Renal cortical epithelial cell (primary cell): ENCODE measurements at regions not wholly inside any gene's neighbourhood (a gene's known extent, or its start where the extent isn't known, plus 50 kb on each side); places are given as distances from the start of the nearest gene placed in this dataset.

Experiments
- DNase-seq: peaks from one replicate; pipeline ENCODE4 v3.0.0-alpha.2; 2011; ENCODE audit warnings: low read depth

- no peak for DNase-seq
Measured at GRCh38 chr2:176612036-176612435, 342.8 kb downstream of the MTX2 start.

DNA sequence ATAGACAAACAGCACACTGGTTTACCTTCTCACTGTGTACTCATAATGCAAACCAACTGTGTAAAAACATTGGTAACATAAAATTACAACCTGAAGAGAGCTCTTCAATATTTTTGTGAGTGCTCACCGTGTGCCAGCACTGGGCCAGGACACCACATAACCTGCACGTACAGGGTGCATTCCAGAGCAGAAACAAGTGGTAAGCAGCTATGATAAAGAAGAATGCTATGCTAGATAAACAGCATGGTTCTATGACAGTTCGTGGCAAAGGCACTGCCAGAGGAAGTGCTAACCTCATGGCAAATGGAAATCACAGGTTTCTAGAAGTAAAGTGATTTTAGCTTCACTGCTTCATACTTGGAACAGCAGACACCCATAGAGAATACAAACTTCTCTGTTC, 343.5 kb downstream of the MTX2 start:
- peak; percentile 75 for DNase-seq

- no peak for DNase-seq
Measured at GRCh38 chr2:176613323-176613987, 344.2 kb downstream of the MTX2 start.

GRCh38 chr2:176614049-176614448, 344.8 kb downstream of the MTX2 start:
- DNase-seq, result no peak

DNA sequence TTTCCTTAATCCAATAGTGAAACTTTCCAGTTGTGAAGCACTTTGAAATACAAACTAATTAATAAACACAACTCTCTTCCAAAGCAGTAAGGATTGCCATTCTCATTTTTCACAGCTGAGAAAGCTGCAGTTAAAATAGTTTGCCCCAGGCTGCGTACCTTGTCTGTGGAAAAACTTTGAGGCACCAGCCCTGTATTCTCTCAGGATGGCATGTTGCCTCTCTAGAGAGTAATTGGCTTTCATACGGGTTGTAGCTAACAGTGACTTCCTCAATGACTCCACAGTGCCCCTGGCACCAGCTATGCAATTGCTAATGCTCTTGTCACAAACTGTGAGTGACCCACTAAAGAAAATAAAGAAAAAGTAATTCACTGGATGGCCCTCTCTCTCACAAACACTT, 345.7 kb downstream of the MTX2 start:
- DNase-seq, result peak; percentile 52

GRCh38 chr2:176619504-176619903, 350.3 kb downstream of the MTX2 start:
- no peak for DNase-seq

DNA sequence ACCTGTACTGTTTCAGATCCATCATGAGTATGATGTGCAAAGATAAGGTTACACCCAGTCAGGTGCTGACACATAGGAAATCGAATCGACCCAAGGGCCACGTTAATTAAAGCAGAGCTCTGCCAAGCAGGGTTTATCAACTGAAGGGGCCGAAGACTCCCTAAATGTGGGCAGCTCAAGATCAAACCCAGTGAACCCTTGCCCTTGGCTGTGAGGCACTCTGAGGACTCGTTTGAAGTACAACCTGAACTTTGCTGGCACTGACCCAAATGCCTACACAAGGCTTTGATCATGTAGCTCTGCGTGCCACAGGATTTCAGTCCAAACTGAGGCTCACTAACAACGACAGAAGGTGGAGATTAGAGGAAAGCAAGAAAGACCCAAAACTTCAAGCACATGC, 352.1 kb downstream of the MTX2 start:
- no peak for DNase-seq

DNA sequence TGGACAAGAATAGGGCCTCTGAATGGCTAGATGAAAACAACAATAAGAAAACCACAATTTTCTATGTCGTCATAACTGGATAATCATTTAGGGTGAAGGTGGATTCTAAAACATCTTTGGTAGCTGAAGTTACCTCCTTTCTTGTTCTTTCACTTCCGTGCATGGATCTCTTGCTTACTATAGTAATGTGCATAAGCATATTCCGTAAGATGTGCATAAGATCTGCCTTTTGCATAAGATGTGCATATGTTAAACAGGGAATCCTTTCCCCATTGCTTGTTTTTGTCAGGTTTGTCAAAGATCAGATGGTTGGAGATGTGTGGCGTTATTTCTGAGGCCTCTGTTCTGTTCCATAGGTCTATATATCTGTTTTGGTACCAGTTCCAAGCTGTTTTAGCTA, 353.6 kb downstream of the MTX2 start:
- no peak for DNase-seq

GRCh38 chr2:176626796-176627195, 357.6 kb downstream of the MTX2 start:
- DNase-seq, result no peak

DNA sequence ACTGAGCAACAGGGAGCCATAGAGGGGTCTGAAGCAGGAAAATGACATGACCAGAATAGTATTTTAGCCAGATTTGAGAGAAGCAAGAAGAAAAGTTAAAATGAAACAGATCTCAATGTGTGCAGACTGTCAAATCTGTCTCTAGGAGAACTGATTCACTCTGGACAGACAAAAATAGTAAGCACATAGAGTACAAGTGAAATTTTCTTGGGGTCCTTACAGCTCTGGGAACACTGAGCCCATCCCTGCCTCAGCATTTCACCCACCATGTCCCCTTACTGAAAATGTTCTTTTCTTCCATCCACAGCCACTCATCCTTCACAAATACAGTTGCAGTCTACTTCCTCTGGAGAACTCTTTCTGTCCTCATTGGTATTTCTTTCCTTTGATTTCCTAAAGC, 359.2 kb downstream of the MTX2 start:
- DNase-seq, result no peak

GRCh38 chr2:176633754-176634153, 364.5 kb downstream of the MTX2 start:
- DNase-seq, result no peak

DNA sequence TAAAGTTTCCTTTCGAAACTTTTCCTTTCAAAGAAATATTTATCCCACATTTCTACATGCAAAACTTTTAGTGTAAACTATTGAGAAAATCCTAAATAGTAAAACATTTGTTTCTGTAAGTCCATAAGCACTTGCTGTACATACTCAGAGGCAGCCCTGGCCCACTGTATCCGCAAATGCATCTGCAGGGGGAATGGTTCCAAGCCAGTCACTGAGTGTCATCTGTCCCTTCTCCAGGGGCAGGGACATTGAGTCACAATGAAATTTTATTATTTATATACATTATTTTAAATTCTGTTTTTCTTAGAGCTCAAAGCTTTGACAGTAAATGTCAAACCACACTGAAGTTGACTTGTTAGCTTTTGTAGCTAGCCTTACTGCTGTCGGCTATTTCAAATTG, 367.2 kb downstream of the MTX2 start:
- no peak for DNase-seq

DNA sequence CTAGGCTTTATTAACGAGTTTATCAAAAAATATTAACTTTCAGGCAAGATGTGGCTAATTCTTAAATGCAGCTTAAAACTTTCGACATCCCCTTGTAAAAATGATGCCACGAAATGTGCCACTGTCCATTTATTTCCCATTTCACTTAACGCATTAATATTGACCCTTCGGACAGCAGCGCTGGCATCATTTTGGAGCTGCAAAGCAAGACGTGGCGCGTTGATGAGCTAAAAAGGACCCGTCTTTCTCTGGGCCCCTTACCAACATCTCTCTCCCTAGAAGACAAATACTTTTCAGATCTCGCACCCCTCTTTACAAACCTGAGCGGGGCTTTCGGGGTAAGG, 367.9 kb downstream of the MTX2 start:
- DNase-seq, result no peak

DNA sequence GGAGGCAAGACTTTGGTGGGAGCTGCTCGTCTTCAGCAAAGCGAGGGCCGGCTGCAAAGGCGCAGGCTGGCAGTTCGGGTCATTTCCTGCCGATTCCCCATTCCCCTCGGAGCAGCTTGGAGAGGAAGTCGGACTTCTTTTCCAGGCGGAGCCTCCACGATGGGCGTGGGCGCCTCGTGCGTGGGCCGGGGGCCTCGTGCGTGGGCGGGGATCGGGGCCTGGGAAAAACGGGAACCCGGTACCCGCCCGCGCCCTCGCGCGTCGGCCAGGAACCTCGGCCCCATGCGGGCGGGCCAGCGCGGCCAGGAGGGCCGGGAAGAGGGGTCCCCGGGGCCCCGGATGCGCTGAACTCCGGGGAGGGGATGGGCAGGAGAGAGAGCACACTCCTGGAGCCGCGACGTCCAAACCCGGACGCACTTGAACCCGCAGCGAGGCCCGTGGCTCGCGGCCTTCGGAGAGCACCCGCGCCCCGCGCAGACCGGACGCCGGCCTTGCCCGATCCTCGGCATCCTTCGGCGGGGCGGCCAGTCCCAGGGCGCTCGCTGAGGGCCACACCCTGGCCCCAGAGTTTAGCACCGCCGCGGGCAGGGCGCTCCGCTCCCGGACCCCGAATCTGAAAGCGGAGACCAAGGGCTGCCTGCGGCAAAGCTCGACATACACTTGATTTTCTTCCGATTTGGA, 368.4 kb downstream of the MTX2 start:
- DNase-seq, result peak; percentile 47

- DNase-seq, result no peak
Measured at GRCh38 chr2:176638167-176639015, 369.1 kb downstream of the MTX2 start.

DNA sequence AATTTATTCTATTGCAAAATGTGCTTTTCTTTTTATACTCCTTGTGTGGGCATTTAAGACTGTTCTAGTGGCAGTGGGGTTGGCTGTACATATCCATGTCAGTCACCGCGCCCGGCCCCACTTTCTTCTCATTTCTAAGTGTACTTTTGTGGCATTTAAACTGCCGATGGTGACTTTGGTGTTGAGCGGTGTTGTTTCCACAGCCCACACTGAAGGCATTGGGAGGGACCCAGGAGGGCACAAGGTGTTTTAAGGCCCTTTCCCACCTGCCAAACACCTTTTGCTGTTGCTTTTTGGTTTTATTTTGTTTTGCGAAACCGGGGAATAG, 369.7 kb downstream of the MTX2 start:
- DNase-seq, result no peak

DNA sequence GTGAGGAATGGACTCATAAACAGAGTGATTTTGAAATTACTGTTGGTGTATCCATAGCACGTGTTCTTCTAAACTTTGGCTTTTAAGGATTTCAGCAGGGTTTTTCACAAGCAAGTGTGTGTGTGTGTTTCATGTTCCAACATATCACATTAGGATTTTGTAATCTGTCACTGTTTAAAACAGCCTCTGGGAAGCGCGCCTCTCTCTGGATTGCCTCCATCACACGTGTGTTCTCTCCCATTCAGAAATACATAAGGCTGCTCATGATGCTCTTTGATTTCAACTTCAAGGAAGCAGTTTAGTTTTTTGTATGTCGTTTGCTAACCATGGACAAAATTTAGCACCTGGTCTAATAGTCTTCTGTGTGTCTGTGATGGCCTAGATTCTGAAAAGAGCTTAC, 370.4 kb downstream of the MTX2 start:
- no peak for DNase-seq

DNA sequence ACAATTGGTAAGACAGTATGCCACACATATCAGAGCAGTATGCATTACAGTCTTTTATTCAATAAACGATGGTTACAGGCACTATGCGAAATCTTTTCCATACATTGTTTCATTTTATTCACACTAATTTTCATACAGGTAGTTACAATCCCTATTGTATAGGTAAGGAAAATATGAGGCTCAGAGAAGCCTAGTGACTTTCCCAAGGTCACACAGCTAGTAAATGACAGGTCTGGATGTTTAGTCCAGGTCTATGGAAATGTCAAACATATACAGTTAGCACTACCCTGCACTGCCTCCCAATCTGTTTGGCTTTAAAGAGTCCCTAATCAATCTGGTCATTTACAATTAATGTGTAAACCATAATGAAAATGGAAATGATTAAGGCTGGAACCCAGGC, 372.2 kb downstream of the MTX2 start:
- DNase-seq, result no peak

GRCh38 chr2:176642074-176642473, 372.8 kb downstream of the MTX2 start:
- DNase-seq, result peak; percentile 97

DNA sequence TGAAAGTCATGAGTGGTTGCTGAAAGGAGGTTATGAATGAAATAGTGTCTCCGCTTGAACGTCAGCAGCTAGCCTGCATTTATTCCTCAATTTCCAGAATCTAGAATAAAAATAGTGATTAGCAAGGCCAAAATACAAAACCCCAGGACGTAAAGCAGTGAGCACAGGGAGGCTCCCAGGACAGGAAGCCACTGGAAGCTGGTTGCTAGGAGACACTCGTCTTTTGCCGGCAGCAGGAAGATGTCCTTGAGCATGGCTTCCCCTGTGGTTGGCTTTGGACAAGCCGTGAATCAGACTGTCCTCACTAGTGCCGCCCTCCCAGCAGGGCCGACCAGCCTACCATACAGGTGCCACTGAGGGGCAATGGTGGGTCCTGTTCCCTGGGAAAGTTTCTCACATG, 374.4 kb downstream of the MTX2 start:
- DNase-seq, result no peak

DNA sequence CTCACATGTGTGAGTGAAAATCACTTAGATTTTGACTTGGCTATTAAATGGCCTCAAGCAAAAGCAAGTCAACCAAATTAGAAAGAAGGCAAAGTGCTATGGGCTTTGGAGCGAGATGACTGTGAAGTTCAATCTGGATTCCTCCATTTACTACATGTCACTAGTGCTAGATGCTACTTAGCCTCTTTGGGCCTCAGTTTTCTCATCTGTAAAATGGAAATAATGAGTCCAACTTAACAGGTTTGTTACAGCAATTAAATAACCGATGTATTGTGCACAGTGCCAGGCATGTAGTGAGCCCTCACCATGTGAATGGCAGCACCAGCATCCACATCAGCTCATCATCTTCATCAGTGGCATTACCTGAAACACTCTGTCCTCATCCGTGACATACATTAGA, 376.3 kb downstream of the MTX2 start:
- no peak for DNase-seq

DNA sequence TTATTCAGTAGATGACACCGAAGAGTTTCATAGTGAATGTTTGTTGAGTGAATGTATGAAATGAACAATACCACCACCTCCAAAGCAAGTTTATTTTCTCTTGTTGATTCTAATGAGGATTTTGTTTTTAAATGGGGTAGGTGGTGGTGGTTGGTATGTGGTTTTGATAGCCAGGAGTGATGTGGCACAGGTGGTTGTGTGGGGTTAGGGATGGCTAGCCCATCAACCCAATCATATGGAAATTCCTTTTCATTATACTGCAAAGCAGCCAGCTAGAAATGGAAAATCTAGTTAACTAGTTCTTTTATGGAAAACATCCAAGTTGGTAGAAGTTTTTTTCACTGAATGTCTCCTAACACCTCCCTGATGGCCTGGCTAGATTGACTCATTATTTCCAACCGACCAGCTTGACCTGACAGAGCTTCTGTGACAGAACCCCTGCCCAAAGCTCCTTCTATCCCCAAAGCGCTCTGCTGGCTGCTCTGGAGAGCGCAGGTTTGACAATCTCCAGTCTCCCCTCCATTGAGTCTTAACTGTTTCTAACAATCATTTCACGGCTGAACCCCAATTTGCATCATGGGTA, 376.9 kb downstream of the MTX2 start:
- DNase-seq, result no peak
